ENCODE measurements at regions not wholly inside any gene's neighbourhood (a gene's known extent, or its start where the extent isn't known, plus 50 kb on each side); places are given as distances from the start of the nearest gene placed in this dataset.
A peak's percentile ranks its signal among the peaks of the same experiment; 100 is the strongest.

DNA sequence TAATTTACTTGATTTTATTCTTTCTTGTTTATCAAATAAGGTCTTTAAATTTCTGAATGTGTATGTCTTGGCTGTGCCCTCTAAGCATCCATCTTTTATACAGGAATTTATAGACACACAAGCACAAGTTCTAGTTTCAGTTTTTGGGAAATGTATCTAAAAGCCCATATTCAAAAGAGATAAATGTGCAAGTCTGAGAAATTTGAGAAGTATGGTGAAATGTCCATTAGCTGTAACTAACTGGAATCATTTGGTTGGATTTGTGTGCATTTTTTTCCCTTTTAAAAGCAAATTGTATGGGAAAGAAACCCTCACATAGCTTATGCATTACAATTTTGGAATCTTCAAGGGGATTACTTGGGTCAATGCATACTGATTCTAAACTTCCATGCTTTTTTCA, 532.0 kb downstream of the KLF5 start:
- peaks cover 4% of the 10 kb centered on the region for H3K4me1 Mint-ChIP-seq
- no peak overlapping the region for H3K4me3 Mint-ChIP-seq
- peaks cover 8% of the 10 kb centered on the region for H3K9me3 Mint-ChIP-seq

DNA sequence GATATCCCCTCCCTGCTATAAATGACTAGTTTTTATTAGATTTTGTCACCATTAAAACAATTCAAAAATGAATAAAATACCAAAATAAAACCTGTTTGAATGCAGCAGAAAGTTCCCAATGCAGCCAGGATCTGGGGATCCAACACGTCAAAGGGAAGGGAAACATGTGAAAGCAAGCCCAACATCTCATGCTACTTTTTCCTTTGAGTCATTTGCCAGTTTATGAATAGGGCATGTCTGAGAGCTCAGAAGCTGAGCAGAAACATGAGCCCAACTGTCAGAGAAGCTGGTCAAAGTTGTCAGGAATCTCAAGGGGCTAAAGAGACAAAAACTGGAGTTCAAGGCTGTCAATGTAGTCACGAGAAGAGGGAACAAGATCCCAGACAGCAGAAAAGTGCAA, 526.4 kb downstream of the KLF5 start:
- Mint-ChIP-seq H3K27ac (no peak overlapping the region), H3K4me1 (no peaks in the 10 kb centered on the region), H3K36me3 (ENCODE audit: low read depth) (no peaks in the 10 kb centered on the region), H3K4me3 (no peak overlapping the region), H3K9me3 (peaks cover 12% of the 10 kb centered on the region), H3K27me3 (ENCODE audit: low read depth) (no peaks in the 10 kb centered on the region)
- no peak for TF ChIP-seq CTCF (IDR thresholded peaks at IDR 0.05; ENCODE audit: unreplicated experiment in 3 of 3)

More for the DNA sequence above, 532.0 kb downstream of the KLF5 start:
- Mint-ChIP-seq H3K27ac (peak overlapping the region in 1 of 3 experiments; percentile 54), H3K27me3 (ENCODE audit: low read depth) (no peaks in the 10 kb centered on the region), H3K36me3 (ENCODE audit: low read depth) (no peaks in the 10 kb centered on the region)
- TF ChIP-seq CTCF (IDR thresholded peaks at IDR 0.05; ENCODE audit: unreplicated experiment in 3 of 3), result no peak

GRCh38 chr13:73583331-73583730, 524.5 kb downstream of the KLF5 start:
- Mint-ChIP-seq H3K27ac (peak overlapping the region in 1 of 3 experiments; percentile 58), H3K4me3 (no peak overlapping the region), H3K27me3 (ENCODE audit: low read depth) (no peaks in the 10 kb centered on the region), H3K36me3 (ENCODE audit: low read depth) (no peaks in the 10 kb centered on the region), H3K4me1 (no peaks in the 10 kb centered on the region), H3K9me3 (peaks cover 12% of the 10 kb centered on the region)
- TF ChIP-seq CTCF (IDR thresholded peaks at IDR 0.05; ENCODE audit: unreplicated experiment in 3 of 3), result no peak

GRCh38 chr13:73580513-73581267, 521.9 kb downstream of the KLF5 start:
- H3K4me1 Mint-ChIP-seq, result peaks cover 7% of the 10 kb centered on the region
- H3K27me3 Mint-ChIP-seq (ENCODE audit: low read depth), result no peaks in the 10 kb centered on the region
- TF ChIP-seq CTCF (IDR thresholded peaks at IDR 0.05; ENCODE audit: unreplicated experiment in 3 of 3), result no peak
- no peak overlapping the region for H3K27ac Mint-ChIP-seq
- H3K36me3 Mint-ChIP-seq (ENCODE audit: low read depth), result no peaks in the 10 kb centered on the region
- peaks cover 7% of the 10 kb centered on the region for H3K9me3 Mint-ChIP-seq
- H3K4me3 Mint-ChIP-seq, result no peak overlapping the region

- Mint-ChIP-seq H3K4me3 (no peak overlapping the region), H3K9me3 (peaks cover 5% of the 10 kb centered on the region), H3K36me3 (ENCODE audit: low read depth) (no peaks in the 10 kb centered on the region), H3K27ac (no peak overlapping the region), H3K4me1 (peaks cover 7% of the 10 kb centered on the region), H3K27me3 (ENCODE audit: low read depth) (no peaks in the 10 kb centered on the region)
- TF ChIP-seq CTCF (IDR thresholded peaks at IDR 0.05; ENCODE audit: unreplicated experiment in 3 of 3), result no peak
Measured at GRCh38 chr13:73579574-73580274, 520.9 kb downstream of the KLF5 start.

All from nephron (organoid).